ENCODE measurements at regions not wholly inside any gene's neighbourhood (a gene's known extent, or its start where the extent isn't known, plus 50 kb on each side); places are given as distances from the start of the nearest gene placed in this dataset.

DNA sequence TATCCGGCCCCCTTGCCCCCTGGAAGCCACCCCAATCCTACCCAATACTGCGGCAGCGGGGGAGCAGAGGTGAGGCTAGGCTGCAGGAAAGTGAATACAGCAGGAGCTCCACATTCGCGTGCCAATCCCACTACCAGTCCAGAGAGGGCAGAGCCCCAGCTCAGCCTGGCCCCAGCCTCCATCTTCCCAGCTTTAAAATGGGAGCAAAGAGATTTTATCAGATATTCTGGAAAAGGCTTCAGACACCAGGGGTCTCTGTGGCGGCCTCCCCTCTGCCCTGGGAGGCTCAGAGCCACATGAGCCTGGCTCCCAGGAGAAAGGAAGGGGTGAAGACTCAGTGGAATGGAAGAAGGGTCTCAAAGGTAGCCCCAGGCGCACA, 72.7 kb downstream of the NCOR2 start:
- intact Hi-C loops (cut with micrococcal nuclease) (loop anchor here (5.0 kb wide), 2 partner anchors 107 to 273 kb away; no protein-coding TSS in a partner anchor), in situ Hi-C loops (cut with MboI; ENCODE audit: low sequenced_read_pairs) (no loop called here), dilution Hi-C loops (cut with HindIII; ENCODE audit: low sequenced_read_pairs, unreplicated experiment) (no loop called here)
- H3K56ac ChIP-seq (ENCODE audit: extremely low read depth, insufficient read depth, low read length): no peak overlapping the region
- peaks cover 94% of the 10 kb centered on the region for H4K20me1 ChIP-seq (ENCODE audit: insufficient read depth, low read length)
- no peak overlapping the region for H2BK15ac ChIP-seq (ENCODE audit: low read depth, low read length)
- H3K9ac ChIP-seq (ENCODE audit: low read depth, low read length): no peak overlapping the region
- H2BK20ac ChIP-seq (ENCODE audit: low read depth, low read length): no peak overlapping the region
- no peak overlapping the region for H3K4me2 ChIP-seq (ENCODE audit: low read depth, low read length)
- H3K9me1 ChIP-seq (ENCODE audit: insufficient read depth, low read length): peaks cover 17% of the 10 kb centered on the region
- no peak for TF ChIP-seq MXI1 (IDR thresholded peaks at IDR 0.05; ENCODE audit: borderline replicate concordance, low read depth, low read length)
- no peak for TF ChIP-seq CHD1 (IDR thresholded peaks at IDR 0.05; ENCODE audit: low read depth, low read length)
- TF ChIP-seq SMC3 (IDR thresholded peaks at IDR 0.05; ENCODE audit: low read depth, low read length): no peak
- TF ChIP-seq POLR2A (IDR thresholded peaks at IDR 0.05; ENCODE audit: low read depth, low read length): no peak
- TF ChIP-seq BHLHE40 (IDR thresholded peaks at IDR 0.05; ENCODE audit: low read depth, low read length): no peak
- TF ChIP-seq MAFK (IDR thresholded peaks at IDR 0.05; ENCODE audit: low read depth, low read length): no peak
- no peak for TF ChIP-seq RCOR1 (IDR thresholded peaks at IDR 0.05; ENCODE audit: insufficient replicate concordance, low read length)
- TF ChIP-seq, protein P1, sequence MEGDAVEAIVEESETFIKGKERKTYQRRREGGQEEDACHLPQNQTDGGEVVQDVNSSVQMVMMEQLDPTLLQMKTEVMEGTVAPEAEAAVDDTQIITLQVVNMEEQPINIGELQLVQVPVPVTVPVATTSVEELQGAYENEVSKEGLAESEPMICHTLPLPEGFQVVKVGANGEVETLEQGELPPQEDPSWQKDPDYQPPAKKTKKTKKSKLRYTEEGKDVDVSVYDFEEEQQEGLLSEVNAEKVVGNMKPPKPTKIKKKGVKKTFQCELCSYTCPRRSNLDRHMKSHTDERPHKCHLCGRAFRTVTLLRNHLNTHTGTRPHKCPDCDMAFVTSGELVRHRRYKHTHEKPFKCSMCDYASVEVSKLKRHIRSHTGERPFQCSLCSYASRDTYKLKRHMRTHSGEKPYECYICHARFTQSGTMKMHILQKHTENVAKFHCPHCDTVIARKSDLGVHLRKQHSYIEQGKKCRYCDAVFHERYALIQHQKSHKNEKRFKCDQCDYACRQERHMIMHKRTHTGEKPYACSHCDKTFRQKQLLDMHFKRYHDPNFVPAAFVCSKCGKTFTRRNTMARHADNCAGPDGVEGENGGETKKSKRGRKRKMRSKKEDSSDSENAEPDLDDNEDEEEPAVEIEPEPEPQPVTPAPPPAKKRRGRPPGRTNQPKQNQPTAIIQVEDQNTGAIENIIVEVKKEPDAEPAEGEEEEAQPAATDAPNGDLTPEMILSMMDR (conservative IDR thresholded peaks at IDR 0.05; ENCODE audit: low read depth, low read length): no peak
- ATAC-seq (ENCODE audit: low read depth): no peak
- no peaks in the 10 kb centered on the region for H3K9me3 ChIP-seq (ENCODE audit: control insufficient read depth, insufficient read depth, low read length)
- no peak overlapping the region for H2BK120ac ChIP-seq (ENCODE audit: low read depth, low read length)
- no peak overlapping the region for H3K23ac ChIP-seq (ENCODE audit: low read depth, low read length)
- WGBS, 2 experiments (ENCODE audit: extremely low coverage in 2 of 2, insufficient read length in 1 of 2): 100% methylated on average over 2 of the region's 7 CpGs; no CpG with 5 or more reads in 1 of the 2 experiments
- no peak overlapping the region for H4K5ac ChIP-seq (ENCODE audit: low read depth, low read length)
- H3K4me3 ChIP-seq (ENCODE audit: insufficient read depth, low read depth, low read length): no peak overlapping the region
- no peak for DNase-seq
- H2AK9ac ChIP-seq (replicated peaks; ENCODE audit: low read depth, low read length, poor library complexity): no peak overlapping the region
- H3K27ac ChIP-seq (ENCODE audit: insufficient read depth, low read length): no peak overlapping the region
- H3K79me1 ChIP-seq (ENCODE audit: low read depth in 1 of 2, low read length in 2 of 2): peaks cover 35 to 94% of the 10 kb centered on the region in 2 experiments
- H3K18ac ChIP-seq (ENCODE audit: low read depth, low read length): no peak overlapping the region
- POLR2A ChIA-PET (ENCODE audit: unreplicated experiment): no interaction called here
- CTCF ChIA-PET: no interaction called here
- H3K27me3 ChIP-seq (ENCODE audit: control insufficient read depth, insufficient read depth, low read length): no peaks in the 10 kb centered on the region
- no peak overlapping the region for H4K8ac ChIP-seq (ENCODE audit: low read depth in 2 of 2, low read length in 2 of 2)
- peaks cover 21% of the 10 kb centered on the region for H3K4me1 ChIP-seq (ENCODE audit: control insufficient read depth, insufficient read depth, low read length)
- no TSS peak for BruUV-seq (replicated peaks)
- no peak overlapping the region for H2BK5ac ChIP-seq (ENCODE audit: low read depth, low read length, poor library complexity, severe bottlenecking)
- no peak overlapping the region for H2AFZ ChIP-seq (replicated peaks; ENCODE audit: low read length, poor library complexity)
- H2AK5ac ChIP-seq (ENCODE audit: low read depth, low read length): no peak overlapping the region
- H4K91ac ChIP-seq (ENCODE audit: insufficient read depth, low read depth, low read length): no peak overlapping the region
- H3K36me3 ChIP-seq (ENCODE audit: control insufficient read depth, insufficient read depth, low read length): peaks cover 23% of the 10 kb centered on the region; the same call in 1 of the 2 replicates
- H3K4ac ChIP-seq (ENCODE audit: low read depth, low read length): no peak overlapping the region
- no peak overlapping the region for H3K14ac ChIP-seq (replicated peaks; ENCODE audit: low read depth, low read length)

Measured in IMR-90 (cell line).